ENCODE measurements at regions not wholly inside any gene's neighbourhood (a gene's known extent, or its start where the extent isn't known, plus 50 kb on each side); places are given as distances from the start of the nearest gene placed in this dataset.

DNA sequence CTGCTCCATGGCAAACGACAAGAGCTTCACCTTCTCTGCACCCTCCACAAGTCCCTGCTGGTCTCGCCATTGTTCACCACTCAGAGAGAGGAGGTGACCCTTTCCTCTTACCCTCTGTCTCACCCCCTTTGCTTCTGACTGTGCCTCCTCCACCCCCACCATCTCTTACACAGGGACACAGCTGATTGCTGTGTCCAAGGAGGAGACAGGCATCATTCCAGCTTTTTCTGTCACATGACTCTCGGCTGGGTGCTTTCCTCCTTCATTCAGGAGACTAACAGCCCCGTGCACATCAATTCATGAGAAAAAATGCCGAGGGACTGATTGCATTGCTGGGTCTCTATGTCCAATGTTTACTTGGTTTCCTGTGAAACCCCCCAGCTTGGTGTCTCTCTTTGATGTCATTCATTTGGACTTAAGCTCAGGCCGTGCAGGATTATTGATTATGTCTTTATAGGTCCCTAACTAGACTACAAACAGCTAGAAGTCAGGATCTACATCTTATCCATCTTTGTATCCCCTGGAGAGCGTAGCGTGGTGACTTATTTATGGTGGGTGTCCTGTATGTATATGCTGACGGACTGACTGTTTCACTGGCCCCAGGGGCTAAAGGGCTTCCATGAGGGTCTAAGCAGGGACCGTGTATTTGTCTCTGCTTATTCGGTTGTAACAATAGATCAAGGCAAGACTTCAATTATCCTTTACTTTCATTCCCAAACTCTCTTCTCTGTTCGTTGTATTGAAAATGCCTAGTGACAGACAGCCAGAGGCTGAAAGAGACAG lies 82.2 kb upstream of the CDH13 start:
- no peaks in the 10 kb centered on the region for H3K36me3 ChIP-seq (ENCODE audit: control insufficient read depth, insufficient read depth, low read length)
- H3K9me3 ChIP-seq (ENCODE audit: control insufficient read depth, insufficient read depth, low read length), result no peaks in the 10 kb centered on the region
- no peak overlapping the region for H3K56ac ChIP-seq (ENCODE audit: extremely low read depth, insufficient read depth, low read length)
- H3K4ac ChIP-seq (ENCODE audit: low read depth, low read length), result no peak overlapping the region
- H2BK120ac ChIP-seq (ENCODE audit: low read depth, low read length), result no peak overlapping the region
- no peak overlapping the region for H3K23ac ChIP-seq (ENCODE audit: low read depth, low read length)
- no peak overlapping the region for H3K18ac ChIP-seq (ENCODE audit: low read depth, low read length)
- peaks cover 10% of the 10 kb centered on the region for H3K27me3 ChIP-seq (ENCODE audit: control insufficient read depth, insufficient read depth, low read length)
- H3K79me1 ChIP-seq (ENCODE audit: low read depth in 1 of 2, low read length in 2 of 2), result no peaks in the 10 kb centered on the region
- H3K4me1 ChIP-seq (ENCODE audit: control insufficient read depth, insufficient read depth, low read length), result no peaks in the 10 kb centered on the region
- H4K5ac ChIP-seq (ENCODE audit: low read depth, low read length), result no peak overlapping the region
- H2AK9ac ChIP-seq (replicated peaks; ENCODE audit: low read depth, low read length, poor library complexity), result no peak overlapping the region
- H2AK5ac ChIP-seq (ENCODE audit: low read depth, low read length), result no peak overlapping the region
- no peak for TF ChIP-seq MAFK (IDR thresholded peaks at IDR 0.05; ENCODE audit: low read depth, low read length)
- no peak for TF ChIP-seq POLR2A (IDR thresholded peaks at IDR 0.05; ENCODE audit: low read depth, low read length)
- TF ChIP-seq BHLHE40 (IDR thresholded peaks at IDR 0.05; ENCODE audit: low read depth, low read length), result no peak
- no peak for TF ChIP-seq NFE2L2 (IDR thresholded peaks at IDR 0.05; ENCODE audit: low read depth, low read length)
- TF ChIP-seq CEBPB (IDR thresholded peaks at IDR 0.05; ENCODE audit: low read depth, low read length), result no peak
- TF ChIP-seq RAD21 (IDR thresholded peaks at IDR 0.05; ENCODE audit: low read length), result no peak
- no peak for TF ChIP-seq FOS (IDR thresholded peaks at IDR 0.05; ENCODE audit: low read depth, low read length)
- no peak for TF ChIP-seq CHD1 (IDR thresholded peaks at IDR 0.05; ENCODE audit: low read depth, low read length)
- TF ChIP-seq, protein P1, sequence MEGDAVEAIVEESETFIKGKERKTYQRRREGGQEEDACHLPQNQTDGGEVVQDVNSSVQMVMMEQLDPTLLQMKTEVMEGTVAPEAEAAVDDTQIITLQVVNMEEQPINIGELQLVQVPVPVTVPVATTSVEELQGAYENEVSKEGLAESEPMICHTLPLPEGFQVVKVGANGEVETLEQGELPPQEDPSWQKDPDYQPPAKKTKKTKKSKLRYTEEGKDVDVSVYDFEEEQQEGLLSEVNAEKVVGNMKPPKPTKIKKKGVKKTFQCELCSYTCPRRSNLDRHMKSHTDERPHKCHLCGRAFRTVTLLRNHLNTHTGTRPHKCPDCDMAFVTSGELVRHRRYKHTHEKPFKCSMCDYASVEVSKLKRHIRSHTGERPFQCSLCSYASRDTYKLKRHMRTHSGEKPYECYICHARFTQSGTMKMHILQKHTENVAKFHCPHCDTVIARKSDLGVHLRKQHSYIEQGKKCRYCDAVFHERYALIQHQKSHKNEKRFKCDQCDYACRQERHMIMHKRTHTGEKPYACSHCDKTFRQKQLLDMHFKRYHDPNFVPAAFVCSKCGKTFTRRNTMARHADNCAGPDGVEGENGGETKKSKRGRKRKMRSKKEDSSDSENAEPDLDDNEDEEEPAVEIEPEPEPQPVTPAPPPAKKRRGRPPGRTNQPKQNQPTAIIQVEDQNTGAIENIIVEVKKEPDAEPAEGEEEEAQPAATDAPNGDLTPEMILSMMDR (conservative IDR thresholded peaks at IDR 0.05; ENCODE audit: low read depth, low read length), result no peak
- no peak for TF ChIP-seq ELK1 (IDR thresholded peaks at IDR 0.05; ENCODE audit: borderline replicate concordance, low read depth, low read length)
- TF ChIP-seq MAZ (IDR thresholded peaks at IDR 0.05; ENCODE audit: borderline replicate concordance, low read depth, low read length), result no peak
- no peak for TF ChIP-seq MXI1 (IDR thresholded peaks at IDR 0.05; ENCODE audit: borderline replicate concordance, low read depth, low read length)
- TF ChIP-seq, protein P2, sequence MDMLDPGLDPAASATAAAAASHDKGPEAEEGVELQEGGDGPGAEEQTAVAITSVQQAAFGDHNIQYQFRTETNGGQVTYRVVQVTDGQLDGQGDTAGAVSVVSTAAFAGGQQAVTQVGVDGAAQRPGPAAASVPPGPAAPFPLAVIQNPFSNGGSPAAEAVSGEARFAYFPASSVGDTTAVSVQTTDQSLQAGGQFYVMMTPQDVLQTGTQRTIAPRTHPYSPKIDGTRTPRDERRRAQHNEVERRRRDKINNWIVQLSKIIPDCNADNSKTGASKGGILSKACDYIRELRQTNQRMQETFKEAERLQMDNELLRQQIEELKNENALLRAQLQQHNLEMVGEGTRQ (IDR thresholded peaks at IDR 0.05; ENCODE audit: low read depth, low read length), result no peak
- TF ChIP-seq RCOR1 (IDR thresholded peaks at IDR 0.05; ENCODE audit: insufficient replicate concordance, low read length), result no peak
- TF ChIP-seq RFX5 (IDR thresholded peaks at IDR 0.05; ENCODE audit: low read depth, low read length), result no peak
- no peak overlapping the region for H3K27ac ChIP-seq (ENCODE audit: insufficient read depth, low read length)
- H3K9ac ChIP-seq (ENCODE audit: low read depth, low read length), result no peak overlapping the region
- intact Hi-C loops (cut with micrococcal nuclease) (no loop called here), dilution Hi-C loops (cut with HindIII; ENCODE audit: low sequenced_read_pairs, unreplicated experiment) (no loop called here), in situ Hi-C loops (cut with MboI; ENCODE audit: low sequenced_read_pairs) (no loop called here)
- no peaks in the 10 kb centered on the region for H3K9me1 ChIP-seq (ENCODE audit: insufficient read depth, low read length)
- H2BK5ac ChIP-seq (ENCODE audit: low read depth, low read length, poor library complexity, severe bottlenecking), result no peak overlapping the region
- POLR2A ChIA-PET (ENCODE audit: unreplicated experiment), result no interaction called here
- no peak overlapping the region for H3K4me3 ChIP-seq (ENCODE audit: insufficient read depth, low read depth, low read length)
- H4K20me1 ChIP-seq (ENCODE audit: insufficient read depth, low read length), result no peaks in the 10 kb centered on the region
- H3K4me2 ChIP-seq (ENCODE audit: low read depth, low read length), result no peak overlapping the region
- H2BK20ac ChIP-seq (ENCODE audit: low read depth, low read length), result no peak overlapping the region
- no peak overlapping the region for H4K91ac ChIP-seq (ENCODE audit: insufficient read depth, low read depth, low read length)
- ATAC-seq (ENCODE audit: low read depth), result no peak
- no peak overlapping the region for H2BK15ac ChIP-seq (ENCODE audit: low read depth, low read length)
- H3K14ac ChIP-seq (replicated peaks; ENCODE audit: low read depth, low read length), result no peak overlapping the region
- no peak for DNase-seq
- BruUV-seq (replicated peaks), result no TSS peak
- no peak overlapping the region for H4K8ac ChIP-seq (ENCODE audit: low read depth in 2 of 2, low read length in 2 of 2)
- 0% methylated on average over 1 of the region's 12 CpGs; no CpG with 5 or more reads in 1 of the 2 experiments for WGBS, 2 experiments (ENCODE audit: extremely low coverage in 2 of 2, insufficient read length in 1 of 2)
- no peak overlapping the region for H2AFZ ChIP-seq (replicated peaks; ENCODE audit: low read length, poor library complexity)
- CTCF ChIA-PET, result no interaction called here
